ENCODE measurements at regions not wholly inside any gene's neighbourhood (a gene's known extent, or its start where the extent isn't known, plus 50 kb on each side); places are given as distances from the start of the nearest gene placed in this dataset.

DNA sequence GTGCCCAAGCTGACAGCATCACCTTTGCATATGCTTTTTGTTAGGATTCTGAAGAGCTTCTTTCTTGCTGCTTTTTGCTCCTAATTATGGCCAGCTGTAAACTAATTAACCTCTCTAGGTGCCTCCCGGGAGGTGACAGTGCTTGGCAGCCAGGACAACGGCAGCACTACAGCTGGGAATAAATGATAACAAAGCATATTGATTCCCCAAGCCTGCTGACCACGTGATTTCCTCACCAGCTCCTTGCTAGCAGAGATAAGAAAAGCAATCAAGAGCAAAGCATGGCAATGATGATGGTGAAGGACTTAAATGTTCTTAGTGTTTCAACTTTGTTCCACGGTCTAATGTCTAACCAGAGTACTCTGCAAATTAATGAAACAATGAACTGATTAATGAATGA is 1074.4 kb upstream of the GYPC start:
- in situ Hi-C loops (cut with HindIII; ENCODE audit: extremely low pct_ligation_motif_present, low pct_unique_long_range_greater_than_20kb), result no loop called here
- no peak for TF ChIP-seq ISX (CRISPR knock-in tag; conservative IDR thresholded peaks at IDR 0.05)
- no peak for TF ChIP-seq SP4 (CRISPR knock-in tag; IDR thresholded peaks at IDR 0.05)
- no peak for TF ChIP-seq FOXK1 (CRISPR knock-in tag; IDR thresholded peaks at IDR 0.05; ENCODE audit: borderline replicate concordance, low read depth)
- TF ChIP-seq ARID2 (CRISPR knock-in tag; IDR thresholded peaks at IDR 0.05; ENCODE audit: borderline replicate concordance), result no peak
- no peak for TF ChIP-seq HOXA7 (CRISPR knock-in tag; IDR thresholded peaks at IDR 0.05)
- TF ChIP-seq SIN3A (IDR thresholded peaks at IDR 0.05; ENCODE audit: borderline replicate concordance, low read depth, low read length), result no peak
- TF ChIP-seq ZNF839 (CRISPR knock-in tag; IDR thresholded peaks at IDR 0.05; ENCODE audit: borderline replicate concordance), result no peak
- Histone ChIP-seq H2AFZ (ENCODE audit: low read length) (no peak overlapping the region), H3K9ac (ENCODE audit: insufficient read depth, low read depth, low read length) (no peak overlapping the region), H3K9me3 (ENCODE audit: low read length) (peaks cover 68% of the 10 kb centered on the region), H4K20me1 (ENCODE audit: insufficient read depth, low read length) (no peaks in the 10 kb centered on the region), H3K27me3 (ENCODE audit: control insufficient read depth in 1 of 2, insufficient read depth in 2 of 2, low read length in 2 of 2) (no peaks in the 10 kb centered on the region), H3K4me2 (ENCODE audit: low read depth, low read length) (no peak overlapping the region), H3K79me2 (ENCODE audit: insufficient read depth, low read length) (no peaks in the 10 kb centered on the region), H3K27ac (ENCODE audit: extremely low read length, insufficient read depth, low read length) (no peak overlapping the region), H3K36me3 (replicated peaks in 1 of 2; ENCODE audit: control insufficient read depth in 1 of 2, insufficient read depth in 2 of 2, low read length in 2 of 2) (no peaks in the 10 kb centered on the region), H3K4me3 (replicated peaks in 1 of 3; ENCODE audit: insufficient read depth in 1 of 3, low read depth in 2 of 3, low read length in 3 of 3) (no peak overlapping the region), H3K4me1 (ENCODE audit: insufficient read depth, low read length) (no peaks in the 10 kb centered on the region)
- intact Hi-C loops (cut with micrococcal nuclease; ENCODE audit: unreplicated experiment), result loop anchor here (5.0 kb wide), 1 partner anchor 959 kb away; no protein-coding TSS in a partner anchor
- DNase-seq (ENCODE audit: low spot score) (no peak), ATAC-seq (no peak), FAIRE-seq (no peak)
- no TSS peak for BruUV-seq (replicated peaks)
- ChIA-PET CTCF (ENCODE audit: low intra/inter-chr PET ratio, low total read pairs) (no interaction called here), POLR2A (no interaction called here)
- 0% methylated on average over 4 of the region's 4 CpGs for WGBS (ENCODE audit: low lambda C conversion rate)

DNA sequence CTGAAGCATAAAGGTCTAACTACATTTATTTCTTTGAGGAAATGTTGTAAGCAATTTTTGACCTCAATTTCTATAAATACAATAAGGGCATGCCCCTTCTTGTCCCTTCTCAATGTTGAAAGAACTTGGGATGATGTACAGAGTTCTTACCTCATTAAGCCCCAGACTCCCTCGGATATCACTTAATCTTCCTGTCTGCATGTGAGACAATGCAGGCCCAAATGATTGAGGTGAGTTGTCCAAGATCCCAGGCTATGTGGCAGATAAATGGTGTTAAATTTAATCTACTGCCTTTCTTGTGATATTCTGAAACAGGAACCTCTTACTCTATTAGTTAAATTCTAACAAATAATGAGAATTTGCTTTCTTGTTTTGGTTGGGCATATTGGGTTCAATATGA is 1073.4 kb upstream of the GYPC start:
- no peaks in the 10 kb centered on the region for H3K36me3 ChIP-seq (replicated peaks in 1 of 2; ENCODE audit: control insufficient read depth in 1 of 2, insufficient read depth in 2 of 2, low read length in 2 of 2)
- no peak for ATAC-seq
- no peak overlapping the region for H2AFZ ChIP-seq (ENCODE audit: low read length)
- FAIRE-seq, result no peak
- no TSS peak for BruUV-seq (replicated peaks)
- 0% methylated on average over 1 of the region's 1 CpG for WGBS (ENCODE audit: low lambda C conversion rate)
- H3K9ac ChIP-seq (ENCODE audit: insufficient read depth, low read depth, low read length), result no peak overlapping the region
- CTCF ChIA-PET (ENCODE audit: low intra/inter-chr PET ratio, low total read pairs), result no interaction called here
- H3K4me3 ChIP-seq (replicated peaks in 1 of 3; ENCODE audit: insufficient read depth in 1 of 3, low read depth in 2 of 3, low read length in 3 of 3), result no peak overlapping the region
- H3K9me3 ChIP-seq (ENCODE audit: low read length), result peaks cover 73% of the 10 kb centered on the region
- no peaks in the 10 kb centered on the region for H3K79me2 ChIP-seq (ENCODE audit: insufficient read depth, low read length)
- in situ Hi-C loops (cut with HindIII; ENCODE audit: extremely low pct_ligation_motif_present, low pct_unique_long_range_greater_than_20kb), result no loop called here
- intact Hi-C loops (cut with micrococcal nuclease; ENCODE audit: unreplicated experiment), result loop anchor here (5.0 kb wide), 1 partner anchor 960 kb away; no protein-coding TSS in a partner anchor
- no peak for DNase-seq (ENCODE audit: low spot score)
- no peak overlapping the region for H3K4me2 ChIP-seq (ENCODE audit: low read depth, low read length)
- no peak overlapping the region for H3K27ac ChIP-seq (ENCODE audit: extremely low read length, insufficient read depth, low read length)
- POLR2A ChIA-PET, result no interaction called here
- H3K27me3 ChIP-seq (ENCODE audit: control insufficient read depth in 1 of 2, insufficient read depth in 2 of 2, low read length in 2 of 2), result no peaks in the 10 kb centered on the region
- no peaks in the 10 kb centered on the region for H3K4me1 ChIP-seq (ENCODE audit: insufficient read depth, low read length)
- no peaks in the 10 kb centered on the region for H4K20me1 ChIP-seq (ENCODE audit: insufficient read depth, low read length)
- no peak for TF ChIP-seq SOX5 (CRISPR knock-in tag; IDR thresholded peaks at IDR 0.05; ENCODE audit: borderline replicate concordance)
- TF ChIP-seq, protein P1, sequence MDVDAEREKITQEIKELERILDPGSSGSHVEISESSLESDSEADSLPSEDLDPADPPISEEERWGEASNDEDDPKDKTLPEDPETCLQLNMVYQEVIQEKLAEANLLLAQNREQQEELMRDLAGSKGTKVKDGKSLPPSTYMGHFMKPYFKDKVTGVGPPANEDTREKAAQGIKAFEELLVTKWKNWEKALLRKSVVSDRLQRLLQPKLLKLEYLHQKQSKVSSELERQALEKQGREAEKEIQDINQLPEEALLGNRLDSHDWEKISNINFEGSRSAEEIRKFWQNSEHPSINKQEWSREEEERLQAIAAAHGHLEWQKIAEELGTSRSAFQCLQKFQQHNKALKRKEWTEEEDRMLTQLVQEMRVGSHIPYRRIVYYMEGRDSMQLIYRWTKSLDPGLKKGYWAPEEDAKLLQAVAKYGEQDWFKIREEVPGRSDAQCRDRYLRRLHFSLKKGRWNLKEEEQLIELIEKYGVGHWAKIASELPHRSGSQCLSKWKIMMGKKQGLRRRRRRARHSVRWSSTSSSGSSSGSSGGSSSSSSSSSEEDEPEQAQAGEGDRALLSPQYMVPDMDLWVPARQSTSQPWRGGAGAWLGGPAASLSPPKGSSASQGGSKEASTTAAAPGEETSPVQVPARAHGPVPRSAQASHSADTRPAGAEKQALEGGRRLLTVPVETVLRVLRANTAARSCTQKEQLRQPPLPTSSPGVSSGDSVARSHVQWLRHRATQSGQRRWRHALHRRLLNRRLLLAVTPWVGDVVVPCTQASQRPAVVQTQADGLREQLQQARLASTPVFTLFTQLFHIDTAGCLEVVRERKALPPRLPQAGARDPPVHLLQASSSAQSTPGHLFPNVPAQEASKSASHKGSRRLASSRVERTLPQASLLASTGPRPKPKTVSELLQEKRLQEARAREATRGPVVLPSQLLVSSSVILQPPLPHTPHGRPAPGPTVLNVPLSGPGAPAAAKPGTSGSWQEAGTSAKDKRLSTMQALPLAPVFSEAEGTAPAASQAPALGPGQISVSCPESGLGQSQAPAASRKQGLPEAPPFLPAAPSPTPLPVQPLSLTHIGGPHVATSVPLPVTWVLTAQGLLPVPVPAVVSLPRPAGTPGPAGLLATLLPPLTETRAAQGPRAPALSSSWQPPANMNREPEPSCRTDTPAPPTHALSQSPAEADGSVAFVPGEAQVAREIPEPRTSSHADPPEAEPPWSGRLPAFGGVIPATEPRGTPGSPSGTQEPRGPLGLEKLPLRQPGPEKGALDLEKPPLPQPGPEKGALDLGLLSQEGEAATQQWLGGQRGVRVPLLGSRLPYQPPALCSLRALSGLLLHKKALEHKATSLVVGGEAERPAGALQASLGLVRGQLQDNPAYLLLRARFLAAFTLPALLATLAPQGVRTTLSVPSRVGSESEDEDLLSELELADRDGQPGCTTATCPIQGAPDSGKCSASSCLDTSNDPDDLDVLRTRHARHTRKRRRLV (CRISPR knock-in tag; IDR thresholded peaks at IDR 0.05), result no peak
- TF ChIP-seq ZNF558 (CRISPR knock-in tag; IDR thresholded peaks at IDR 0.05; ENCODE audit: borderline replicate concordance), result no peak
- TF ChIP-seq SIX4 (CRISPR knock-in tag; IDR thresholded peaks at IDR 0.05), result no peak
- no peak for TF ChIP-seq REPIN1 (CRISPR knock-in tag; IDR thresholded peaks at IDR 0.05; ENCODE audit: borderline replicate concordance, low read depth)
- TF ChIP-seq, protein P2, sequence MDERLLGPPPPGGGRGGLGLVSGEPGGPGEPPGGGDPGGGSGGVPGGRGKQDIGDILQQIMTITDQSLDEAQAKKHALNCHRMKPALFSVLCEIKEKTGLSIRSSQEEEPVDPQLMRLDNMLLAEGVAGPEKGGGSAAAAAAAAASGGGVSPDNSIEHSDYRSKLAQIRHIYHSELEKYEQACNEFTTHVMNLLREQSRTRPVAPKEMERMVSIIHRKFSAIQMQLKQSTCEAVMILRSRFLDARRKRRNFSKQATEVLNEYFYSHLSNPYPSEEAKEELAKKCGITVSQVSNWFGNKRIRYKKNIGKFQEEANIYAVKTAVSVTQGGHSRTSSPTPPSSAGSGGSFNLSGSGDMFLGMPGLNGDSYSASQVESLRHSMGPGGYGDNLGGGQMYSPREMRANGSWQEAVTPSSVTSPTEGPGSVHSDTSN (CRISPR knock-in tag; IDR thresholded peaks at IDR 0.05), result no peak

Data from HepG2 (cell line).